ENCODE measurements at regions not wholly inside any gene's neighbourhood (a gene's known extent, or its start where the extent isn't known, plus 50 kb on each side); places are given as distances from the start of the nearest gene placed in this dataset.

DNA sequence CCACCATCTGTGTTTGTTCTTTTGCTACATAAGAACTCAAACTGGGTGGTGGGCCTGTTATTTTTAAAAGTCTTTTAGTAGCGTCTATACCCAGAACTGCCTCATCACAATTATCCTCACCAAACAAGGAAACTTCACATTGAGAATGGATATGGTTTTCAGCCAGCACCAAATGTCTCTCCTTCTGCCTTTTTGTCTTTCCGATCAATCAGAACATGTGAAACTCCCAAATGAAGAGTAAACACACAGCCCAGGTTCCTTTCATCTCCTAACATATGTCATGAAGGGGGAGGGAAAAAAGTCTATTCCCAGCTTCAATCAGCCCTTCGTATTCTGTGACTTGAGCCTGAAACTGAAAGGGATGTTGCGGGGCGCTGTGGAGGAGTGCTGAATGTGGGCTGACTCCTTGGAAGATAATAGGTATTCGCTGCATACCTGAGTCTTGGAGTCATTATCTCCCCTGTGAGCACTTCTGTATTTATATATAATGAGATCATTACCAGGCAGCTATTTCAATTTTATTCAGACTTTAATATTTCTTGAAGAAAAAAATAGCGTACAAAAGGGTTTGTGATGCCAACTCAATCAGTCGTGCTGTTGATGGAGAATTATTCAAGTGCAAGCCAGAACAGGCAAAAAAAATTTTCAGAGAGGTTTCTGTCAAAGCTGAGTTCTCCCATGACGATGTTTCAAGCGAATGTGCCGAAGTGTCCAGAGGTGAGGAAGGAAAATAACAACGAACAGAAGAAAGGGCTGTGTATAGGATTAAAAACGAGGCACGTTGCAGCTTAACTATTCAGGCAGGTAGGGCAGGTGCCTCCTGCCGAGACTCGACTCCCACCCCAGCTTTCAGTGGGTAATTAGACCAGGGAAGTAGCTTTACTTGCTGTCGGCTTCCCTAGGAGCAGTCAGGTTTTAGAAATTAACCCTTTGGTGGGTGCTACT lies 163.9 kb upstream of the NOCT start:
- DNase-seq: no peak

DNA sequence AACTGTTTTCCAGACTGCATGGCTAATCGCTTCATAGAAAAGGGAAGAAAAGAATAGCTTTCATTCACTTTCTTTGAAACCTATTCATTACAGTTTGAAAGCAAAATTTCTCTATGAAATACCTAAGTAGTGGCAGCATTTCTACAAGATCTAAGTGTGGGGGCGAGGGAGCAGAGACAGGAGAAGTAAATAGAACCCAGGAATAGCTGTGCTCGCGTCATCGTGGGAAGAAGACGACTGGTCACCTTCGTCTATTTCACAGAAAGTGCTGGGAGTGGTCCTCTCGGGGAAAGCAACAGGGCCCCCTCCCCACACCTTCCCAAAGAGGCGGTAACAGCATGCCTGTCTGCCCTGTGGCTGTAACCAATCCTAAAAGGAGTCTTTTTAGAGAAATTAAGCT lies 169.9 kb upstream of the NOCT start:
- no peak for DNase-seq

DNA sequence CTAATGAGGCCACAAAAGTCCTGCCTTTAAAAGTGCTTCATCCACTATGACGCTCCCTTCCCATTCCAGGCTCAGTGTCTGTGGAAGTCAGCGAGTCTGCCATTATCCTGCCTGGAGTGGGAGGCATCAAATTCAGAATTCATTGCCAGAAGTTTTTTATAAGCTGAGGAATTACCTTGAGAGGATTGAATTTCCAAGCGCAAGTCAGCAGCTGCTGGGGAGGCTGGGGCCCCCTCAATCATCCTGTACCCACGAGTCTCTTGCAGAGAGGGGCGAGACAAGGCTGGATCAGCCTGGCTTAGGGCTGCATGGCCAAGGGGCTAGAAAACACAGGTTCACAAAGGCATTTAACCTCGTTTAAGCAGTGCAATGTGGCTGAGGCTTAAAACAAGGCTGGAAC lies 170.5 kb upstream of the NOCT start:
- no peak for DNase-seq

DNA sequence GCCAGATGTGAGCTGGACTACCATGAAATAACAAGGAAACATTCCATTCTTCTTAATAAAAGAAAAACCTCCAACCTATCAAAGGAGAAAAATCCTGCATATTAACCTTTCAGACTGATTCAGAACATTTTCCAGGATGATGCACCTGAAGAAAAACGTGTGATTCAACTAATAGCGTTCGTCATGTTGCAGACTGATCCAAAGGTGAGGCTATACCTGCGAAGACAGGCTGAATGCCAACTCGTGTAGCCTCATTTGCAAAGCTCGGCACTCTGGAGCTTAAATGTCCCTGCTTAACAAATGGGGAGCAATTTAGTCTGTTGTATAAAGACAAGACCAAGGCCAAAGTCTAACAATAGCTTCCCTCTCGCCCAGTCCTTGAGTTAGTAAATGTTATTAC lies 172.0 kb upstream of the NOCT start:
- DNase-seq: no peak

DNA sequence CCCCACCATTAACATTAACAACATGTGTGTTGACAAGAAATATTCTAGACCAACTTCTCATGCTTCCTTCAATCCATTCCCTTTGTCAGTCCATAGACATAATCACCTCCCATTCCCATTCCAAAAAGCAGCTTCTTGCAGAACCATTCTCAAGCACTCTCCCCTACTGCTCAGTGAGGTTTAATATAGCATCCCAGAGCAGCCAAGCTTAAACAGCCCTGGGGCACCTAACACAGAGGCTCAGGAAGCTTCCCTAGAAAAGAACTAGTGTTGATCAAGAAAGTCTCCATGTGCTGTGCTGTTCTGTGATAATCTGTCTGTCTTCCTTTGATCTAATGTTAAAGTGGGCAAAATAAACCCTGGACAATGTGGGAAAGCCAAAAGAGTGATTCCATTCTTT lies 174.2 kb upstream of the NOCT start:
- no peak for DNase-seq

DNA sequence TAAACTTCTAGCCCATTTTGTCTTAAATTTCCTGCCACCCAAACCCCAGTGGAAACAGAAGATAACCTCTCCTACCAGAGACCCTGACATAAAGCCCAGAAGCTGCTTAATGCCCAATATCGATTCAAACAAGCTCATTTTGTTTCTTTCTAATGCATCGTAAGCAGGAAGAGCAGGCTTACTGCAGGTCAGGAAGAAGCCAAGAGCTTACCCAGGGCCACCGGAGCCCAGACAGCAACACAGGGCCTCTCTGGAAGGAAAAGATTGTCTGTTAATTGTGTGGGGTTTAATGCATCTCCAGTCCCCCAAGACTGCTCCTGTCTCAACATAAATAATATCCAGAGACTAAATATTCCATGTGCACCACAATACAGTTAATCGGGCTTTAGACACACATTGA lies 177.3 kb upstream of the NOCT start:
- no peak for DNase-seq

DNA sequence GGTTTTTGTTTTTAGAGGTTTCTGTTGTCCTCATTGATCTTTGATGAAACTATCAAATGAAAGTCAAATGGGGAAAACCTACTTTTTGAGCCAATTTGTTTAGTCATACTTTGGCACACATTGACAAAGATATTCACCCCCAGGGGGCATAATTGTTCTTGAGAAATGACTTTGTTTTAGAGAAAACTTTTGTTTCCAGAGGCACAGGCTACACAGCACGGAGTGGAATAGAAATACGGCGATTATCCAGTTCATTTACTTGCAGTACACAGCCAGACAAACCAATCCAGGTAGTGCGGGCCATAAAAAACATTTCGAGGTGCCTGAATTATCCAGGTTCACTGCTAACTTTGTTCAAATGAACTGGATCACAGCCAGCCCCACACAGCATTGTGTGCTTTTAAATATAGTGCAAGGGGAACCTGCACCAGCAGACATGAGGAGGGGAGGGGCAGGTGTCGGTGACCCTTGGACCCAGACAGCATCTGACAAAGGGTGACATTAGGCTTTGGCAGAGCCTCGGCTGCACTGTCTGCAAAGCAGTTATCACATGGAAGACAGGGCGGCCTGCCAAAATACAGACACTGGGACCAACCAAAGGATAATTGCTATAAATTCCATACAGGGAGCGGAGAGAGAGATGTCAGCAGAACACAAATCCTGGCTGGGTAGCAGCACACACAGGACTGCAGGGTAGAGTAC lies 179.6 kb upstream of the NOCT start:
- no peak for DNase-seq

DNA sequence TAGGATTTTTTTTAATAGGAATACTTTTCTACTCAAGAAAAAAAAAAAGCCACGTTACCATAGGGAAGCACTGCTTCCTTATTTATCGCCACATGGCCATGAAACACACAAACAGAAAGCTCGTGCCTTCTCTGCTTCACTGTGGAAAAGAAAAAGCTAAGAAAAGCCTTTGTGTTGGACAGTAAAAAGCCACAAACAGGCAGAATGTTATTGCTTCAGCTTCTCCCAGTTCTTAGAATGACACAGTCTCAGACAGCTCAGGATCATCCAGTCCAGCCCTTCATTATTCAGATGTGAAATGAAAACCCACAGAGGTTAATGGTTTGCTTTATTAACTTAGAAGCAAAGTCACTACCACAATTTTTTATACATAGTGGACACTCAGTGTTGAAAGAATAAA lies 181.6 kb upstream of the NOCT start:
- DNase-seq: no peak

DNA sequence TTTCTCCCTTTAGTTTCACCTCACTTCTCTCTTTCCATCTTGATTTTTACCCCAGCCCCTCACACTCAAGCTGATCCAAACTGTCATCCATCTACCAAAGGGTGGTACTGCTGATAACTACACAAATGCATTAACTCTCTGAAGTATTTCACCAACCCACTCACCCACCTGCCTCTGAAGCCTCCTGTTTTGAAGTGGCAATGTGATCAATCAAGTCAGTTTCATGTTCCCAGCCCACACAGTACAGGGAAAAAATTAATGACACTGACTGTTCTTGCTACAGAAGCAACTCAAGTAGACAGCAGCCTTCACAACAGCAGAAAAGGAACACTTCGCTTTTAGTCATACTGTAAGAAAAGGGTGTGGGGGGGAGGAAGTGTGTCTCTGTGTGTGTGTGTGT lies 183.0 kb upstream of the NOCT start:
- DNase-seq: no peak

DNA sequence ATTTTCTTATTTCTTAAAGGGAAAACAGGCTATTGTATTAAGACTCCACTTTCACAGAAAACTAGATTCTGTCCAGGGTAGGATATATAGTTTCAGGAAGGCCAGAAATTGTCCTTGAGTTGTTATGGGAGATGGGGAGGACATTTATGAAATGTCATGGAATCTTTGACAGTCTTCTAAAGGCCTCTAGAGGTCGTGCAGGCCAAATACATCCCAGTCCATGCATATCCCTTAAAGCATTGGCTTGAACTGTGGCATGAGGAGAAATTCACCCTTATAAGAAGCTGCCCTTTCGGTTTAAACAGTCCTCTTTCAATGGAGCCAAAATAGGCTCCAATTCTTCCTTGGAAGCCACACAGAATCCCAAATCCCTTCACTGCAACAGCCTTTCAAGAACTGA lies 183.6 kb upstream of the NOCT start:
- DNase-seq: no peak

DNA sequence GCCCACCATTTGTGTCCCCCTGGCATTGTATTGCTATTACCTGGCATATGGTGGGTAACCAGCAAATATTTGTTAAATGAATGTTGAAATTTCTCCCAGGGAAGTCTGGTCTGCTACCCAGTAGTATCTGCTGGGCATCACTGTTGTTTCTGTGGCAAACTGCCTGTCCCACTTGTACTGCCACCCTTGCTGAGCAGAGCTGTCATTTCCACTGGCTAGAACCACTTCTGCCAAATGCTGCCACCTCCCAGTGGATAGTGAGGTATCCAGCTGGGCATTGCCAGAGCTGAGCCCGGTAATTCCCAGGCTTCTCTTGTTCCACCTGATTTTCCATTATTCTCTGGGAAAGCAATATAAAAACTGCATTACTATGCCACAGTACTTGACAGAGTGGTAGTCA lies 186.7 kb upstream of the NOCT start:
- DNase-seq: no peak

DNA sequence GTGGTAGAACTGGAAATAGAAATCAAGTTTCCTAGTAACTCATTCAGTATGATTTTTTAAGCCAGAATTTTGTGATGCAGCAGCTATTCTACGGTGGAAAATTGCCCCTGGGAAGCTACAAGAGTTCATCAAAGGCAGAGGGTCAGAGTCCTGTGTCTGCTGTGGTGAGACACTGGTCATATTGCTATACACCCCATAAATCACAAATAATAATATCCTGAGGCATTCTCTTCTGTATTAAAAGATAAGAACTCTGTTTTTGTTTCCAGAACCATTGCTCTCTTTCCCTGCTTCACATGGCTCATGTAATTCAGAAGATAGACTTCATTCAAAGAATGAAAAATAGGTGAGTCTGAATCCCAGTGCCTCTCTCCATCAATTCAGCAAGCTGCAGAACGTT lies 188.8 kb upstream of the NOCT start:
- DNase-seq: no peak

DNA sequence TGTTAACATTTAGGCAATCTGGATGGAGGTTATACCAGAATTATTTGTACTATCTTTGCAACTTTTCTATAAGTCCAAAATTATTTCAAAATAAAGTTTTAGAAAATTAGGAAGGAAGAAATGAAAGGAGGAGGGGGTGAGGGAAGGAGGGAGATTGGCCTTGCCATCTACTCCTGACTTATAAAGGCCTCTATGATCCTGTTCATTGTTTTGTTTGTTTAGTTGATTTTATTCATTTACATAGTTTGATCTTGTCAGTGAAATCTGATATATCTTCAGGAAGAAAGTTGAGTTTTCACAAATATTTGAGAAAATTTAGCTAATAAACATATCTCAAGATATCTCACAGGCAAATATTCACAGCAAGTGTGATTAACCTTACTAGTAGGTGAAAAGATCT lies 189.3 kb upstream of the NOCT start:
- DNase-seq: no peak

DNA sequence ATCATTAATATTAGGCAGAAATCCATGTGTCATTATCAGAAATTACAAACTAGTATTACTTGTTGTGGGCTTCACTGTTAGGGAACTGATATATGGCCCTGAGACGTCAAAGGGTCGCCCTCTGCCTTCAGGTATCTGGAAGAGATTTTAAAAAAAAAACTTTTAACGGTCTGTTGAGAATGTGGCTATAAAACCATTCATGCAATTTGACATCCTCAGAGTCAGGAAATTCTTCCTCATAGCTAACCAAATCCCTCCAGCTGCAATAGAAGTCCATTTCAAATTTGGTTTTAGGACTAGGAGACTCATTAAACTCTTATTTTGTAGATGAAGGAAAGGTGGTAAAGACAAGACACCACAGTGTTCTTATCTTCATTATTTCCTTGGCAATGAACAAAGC lies 194.2 kb upstream of the NOCT start:
- no peak for DNase-seq

DNA sequence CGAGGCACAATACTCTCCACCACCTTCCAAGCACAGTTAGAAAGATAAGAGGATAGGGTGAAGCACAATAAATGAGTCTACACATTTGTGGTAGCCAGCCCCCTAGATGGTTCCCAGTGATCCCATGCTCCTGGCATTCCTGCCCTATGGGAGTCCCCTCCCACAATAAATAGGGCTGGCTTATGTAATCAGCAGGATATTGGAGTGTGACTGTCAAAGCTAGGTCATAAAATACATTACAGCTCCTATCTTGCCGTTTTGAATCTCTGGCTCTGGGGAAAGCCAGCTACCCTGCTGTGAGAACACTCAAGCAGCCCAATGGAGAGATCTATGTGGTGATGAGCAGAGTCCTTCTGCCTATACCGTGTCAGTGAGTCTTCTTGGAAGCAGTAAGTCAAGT lies 198.7 kb upstream of the NOCT start:
- DNase-seq: no peak

DNA sequence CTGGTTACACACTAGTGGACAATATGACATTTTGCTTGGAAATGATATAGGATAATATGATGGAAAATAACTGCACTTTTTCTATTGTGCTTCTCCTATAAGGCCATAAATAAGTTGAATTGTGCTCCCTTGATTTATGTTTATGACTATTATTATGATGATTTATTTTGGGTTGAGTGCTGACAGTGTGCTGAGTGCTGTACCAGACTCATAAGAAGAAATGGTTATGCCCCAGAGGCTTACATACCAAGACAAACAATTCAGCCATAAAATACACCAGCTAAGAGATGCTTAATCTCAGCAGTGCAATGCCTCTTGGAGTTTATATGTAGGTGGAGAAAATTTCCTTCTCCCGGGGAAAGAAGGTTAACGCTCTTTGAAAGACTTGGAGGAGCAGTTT lies 199.8 kb upstream of the NOCT start:
- DNase-seq: no peak

DNA sequence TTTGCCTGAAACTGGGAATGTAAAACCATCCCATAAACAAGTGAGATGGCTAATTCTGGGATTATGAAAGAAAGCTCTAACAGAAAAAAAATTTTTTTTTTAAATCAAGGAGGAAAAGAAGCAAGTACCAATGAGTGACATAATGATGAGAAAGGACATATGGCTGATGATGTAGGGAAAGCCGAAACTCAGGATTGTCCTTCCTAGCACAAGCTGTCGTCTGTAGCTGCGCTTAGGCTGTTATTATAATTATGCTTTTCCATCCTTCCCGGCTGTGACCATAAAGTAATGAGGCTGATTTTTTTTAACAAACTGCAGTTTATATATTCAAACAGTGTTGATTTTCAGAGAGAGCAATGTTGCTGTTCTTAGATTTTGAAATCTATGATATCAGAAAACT lies 209.8 kb upstream of the NOCT start:
- DNase-seq: no peak

DNA sequence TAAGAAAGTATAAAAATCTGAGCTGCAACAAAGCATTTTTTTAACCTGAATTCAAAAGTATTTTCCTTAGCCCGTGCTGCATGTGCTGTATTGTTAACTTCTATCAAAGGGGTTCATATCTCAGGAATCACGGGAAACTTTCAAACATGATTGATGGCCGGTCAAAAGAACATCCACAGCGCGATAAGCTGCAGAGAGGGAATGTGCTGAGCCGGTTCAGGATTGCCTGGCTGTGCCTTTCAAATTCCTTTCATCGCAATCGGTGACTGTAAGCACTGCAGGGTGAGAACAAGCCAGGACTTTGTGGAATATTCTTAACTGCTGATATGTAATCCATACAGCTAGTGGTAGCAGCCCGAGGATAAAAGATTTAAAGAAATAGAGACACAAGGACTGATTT lies 210.9 kb upstream of the NOCT start:
- DNase-seq: no peak

DNA sequence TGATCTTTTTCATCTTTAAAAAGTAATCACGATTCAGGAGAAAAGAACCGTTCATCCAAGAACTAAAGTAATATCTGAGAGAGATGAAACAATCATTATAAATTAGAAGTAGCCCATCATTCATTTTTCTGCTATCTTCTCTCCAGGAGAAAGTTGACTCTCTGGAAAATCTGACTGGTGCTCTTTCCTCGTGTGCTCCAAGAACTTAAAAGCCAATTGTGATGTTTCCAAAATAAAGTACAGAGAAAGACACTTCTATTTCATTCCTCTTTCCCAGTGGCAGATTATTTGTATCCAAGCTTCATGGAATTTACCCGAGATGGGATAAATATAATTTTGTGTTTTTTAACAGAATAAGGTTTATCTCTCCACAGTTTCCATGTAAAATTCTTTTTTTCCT lies 212.5 kb upstream of the NOCT start:
- DNase-seq: no peak

DNA sequence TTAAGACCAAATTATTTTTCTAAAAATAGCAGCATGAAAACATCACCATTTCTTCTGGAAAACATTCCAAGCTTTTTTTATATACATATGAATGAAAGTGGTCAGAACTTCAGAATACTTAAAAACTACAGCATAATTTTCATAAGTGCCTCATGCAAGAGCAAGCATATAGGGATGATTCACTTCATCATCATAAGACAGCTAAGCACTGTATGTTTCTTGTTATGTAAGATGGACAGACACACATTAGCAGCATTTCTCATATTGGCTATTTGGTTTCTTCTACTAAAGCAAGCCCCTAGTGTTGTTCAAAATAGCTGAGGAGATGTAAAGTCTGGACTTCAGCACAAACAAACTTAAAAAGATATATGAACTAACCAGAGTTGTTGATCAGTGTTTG lies 213.1 kb upstream of the NOCT start:
- no peak for DNase-seq

DNA sequence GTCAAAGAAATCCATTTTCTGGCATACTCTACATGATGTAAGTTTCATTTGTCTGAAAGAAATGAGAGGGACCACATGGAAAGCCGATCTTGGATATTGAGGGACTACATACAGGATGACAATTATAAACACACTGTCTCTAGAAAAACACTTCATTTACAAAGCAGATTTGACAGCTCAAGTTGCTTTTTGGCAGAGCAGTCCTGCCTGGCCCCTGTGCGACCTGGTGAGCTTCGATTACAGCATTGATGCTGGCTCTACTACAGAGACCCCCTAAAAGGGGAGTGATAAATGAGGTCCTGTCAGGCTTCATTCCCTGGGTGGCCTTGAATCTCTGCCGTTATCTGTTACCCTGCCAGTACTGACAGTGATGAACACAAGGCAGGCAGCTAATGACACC lies 215.2 kb upstream of the NOCT start:
- DNase-seq: no peak

DNA sequence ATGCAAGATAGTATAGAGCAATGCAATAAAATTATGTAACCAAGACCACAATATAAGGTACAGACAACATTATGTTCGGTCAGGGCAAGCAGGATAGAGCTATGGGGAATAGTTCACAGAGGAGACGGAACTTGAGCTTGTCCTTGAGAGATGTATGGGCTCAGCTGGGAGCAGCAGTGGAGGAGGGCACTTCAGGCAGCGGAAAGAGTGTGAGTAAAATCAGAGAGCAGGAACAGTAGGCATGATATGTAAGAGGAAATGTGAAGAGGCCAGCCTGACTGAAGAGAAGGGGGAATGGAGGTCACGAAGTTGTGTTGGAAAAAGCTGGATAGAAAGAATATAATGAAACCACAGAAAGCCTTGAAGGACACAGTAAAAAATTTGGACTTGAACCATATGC lies 217.2 kb upstream of the NOCT start:
- DNase-seq: no peak

DNA sequence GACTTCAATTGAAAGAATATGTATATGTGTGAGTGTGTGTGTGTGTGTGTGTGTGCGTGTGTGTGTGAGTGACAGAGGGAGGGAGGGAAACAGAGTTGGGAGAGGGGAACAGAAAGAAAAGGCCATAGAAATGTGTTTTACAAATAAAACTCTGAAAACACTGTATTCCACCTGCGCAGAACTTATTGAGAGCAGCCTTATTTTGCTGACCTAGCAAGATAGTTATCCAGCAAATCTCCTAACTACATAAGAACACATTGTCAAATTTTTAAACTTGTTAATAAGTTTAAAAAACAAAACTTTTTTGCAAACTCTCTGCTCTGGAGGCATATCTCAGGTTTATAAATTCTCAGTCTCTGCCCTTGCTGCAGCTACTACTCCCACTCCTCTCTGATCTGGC lies 217.9 kb upstream of the NOCT start:
- no peak for DNase-seq

DNA sequence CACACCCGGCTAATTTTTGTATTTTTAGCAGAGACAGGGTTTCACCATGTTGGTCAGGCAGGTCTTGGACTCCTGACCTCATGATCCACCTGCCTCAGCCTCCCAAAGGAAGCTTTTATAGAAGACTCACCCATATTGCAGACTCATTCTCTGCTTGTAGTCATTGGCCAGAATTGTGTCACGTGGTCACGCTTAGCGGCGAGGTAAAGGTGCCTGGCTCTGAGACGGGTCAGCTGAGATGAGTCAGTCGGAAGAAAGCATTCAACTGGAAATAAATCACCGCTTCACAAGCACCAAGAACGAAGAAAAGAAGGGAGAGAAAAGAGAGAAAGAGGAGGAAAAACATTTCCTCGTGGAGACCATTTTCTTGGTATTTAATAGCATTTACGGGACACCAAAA lies 218.8 kb upstream of the NOCT start:
- no peak for DNase-seq

Measured in activated effector memory CD4-positive, alpha-beta T cell treated with Interleukin-2 at 50 U/mL for 16 hours (primary cell).